HUES48 (cell line): ENCODE measurements at regions not wholly inside any gene's neighbourhood (a gene's known extent, or its start where the extent isn't known, plus 50 kb on each side); places are given as distances from the start of the nearest gene placed in this dataset.

ENCODE experiments used
- H3K27ac ChIP-seq: one replicate; pipeline ENCODE4 v1.7.0; 2013; ENCODE audit warnings: low read depth, low read length, inconsistent platforms
- H3K27me3 ChIP-seq: 2 replicates; pipeline ENCODE4 v1.6.1; 2013; ENCODE audit warnings: mild to moderate bottlenecking, low read length; ENCODE audit not compliant: control insufficient read depth, insufficient read depth
- H3K36me3 ChIP-seq: 2 replicates; pipeline ENCODE4 v1.6.1; 2013; ENCODE audit warnings: low read length; ENCODE audit not compliant: control insufficient read depth, insufficient read depth
- H3K4me1 ChIP-seq: 2 replicates; pipeline ENCODE4 v1.6.1; 2013; ENCODE audit warnings: mild to moderate bottlenecking, low read length; ENCODE audit not compliant: control insufficient read depth, insufficient read depth
- H3K4me3 ChIP-seq: 2 replicates; pipeline ENCODE4 v1.5.1; 2013; ENCODE audit warnings: mild to moderate bottlenecking, low read depth, low read length
- H3K9ac ChIP-seq: 2 replicates; pipeline ENCODE4 v1.6.1; 2013; ENCODE audit warnings: mild to moderate bottlenecking, low read depth, low read length, moderate library complexity
- H3K9me3 ChIP-seq: 2 replicates; pipeline ENCODE4 v1.6.1; 2013; ENCODE audit warnings: low read length; ENCODE audit not compliant: control insufficient read depth, insufficient read depth

- Histone ChIP-seq H3K27me3 (no peaks in the 10 kb centered on the region), H3K9me3 (no peaks in the 10 kb centered on the region), H3K9ac (no peak overlapping the region), H3K27ac (no peak overlapping the region), H3K36me3 (no peaks in the 10 kb centered on the region), H3K4me1 (0 out of 2 replicates have a peak, but pooled peaks cover 6% of the 10 kb centered on the region), H3K4me3 (no peak overlapping the region)
Measured at GRCh38 chr1:29707796-29708195, 471.5 kb downstream of the PTPRU start.

GRCh38 chr1:29706936-29707335 is 470.6 kb downstream of the PTPRU start:
- peak overlapping the region; percentile 65 for H3K4me3 ChIP-seq
- no peaks in the 10 kb centered on the region for H3K27me3 ChIP-seq
- H3K9ac ChIP-seq = no peak overlapping the region
- H3K4me1 ChIP-seq = 0 out of 2 replicates have a peak, but pooled peaks cover 6% of the 10 kb centered on the region
- no peaks in the 10 kb centered on the region for H3K9me3 ChIP-seq
- H3K36me3 ChIP-seq = no peaks in the 10 kb centered on the region
- no peak overlapping the region for H3K27ac ChIP-seq

GRCh38 chr1:29704430-29704829 is 468.1 kb downstream of the PTPRU start:
- Histone ChIP-seq H3K27me3 (no peaks in the 10 kb centered on the region), H3K9ac (no peak overlapping the region), H3K36me3 (no peaks in the 10 kb centered on the region), H3K27ac (no peak overlapping the region), H3K4me3 (no peak overlapping the region), H3K9me3 (no peaks in the 10 kb centered on the region), H3K4me1 (0 out of 2 replicates have a peak, but pooled peaks cover 4% of the 10 kb centered on the region)

GRCh38 chr1:29703596-29704370 is 467.5 kb downstream of the PTPRU start:
- H3K36me3 ChIP-seq = no peaks in the 10 kb centered on the region
- no peak overlapping the region for H3K4me3 ChIP-seq
- H3K27me3 ChIP-seq = no peaks in the 10 kb centered on the region
- H3K9ac ChIP-seq = no peak overlapping the region
- no peaks in the 10 kb centered on the region for H3K9me3 ChIP-seq
- no peak overlapping the region for H3K27ac ChIP-seq
- H3K4me1 ChIP-seq = no peaks in the 10 kb centered on the region

- Histone ChIP-seq H3K9me3 (no peaks in the 10 kb centered on the region), H3K4me1 (no peaks in the 10 kb centered on the region), H3K27me3 (no peaks in the 10 kb centered on the region), H3K4me3 (no peak overlapping the region), H3K9ac (no peak overlapping the region), H3K27ac (no peak overlapping the region), H3K36me3 (no peaks in the 10 kb centered on the region)
Measured at GRCh38 chr1:29700491-29700890, 464.2 kb downstream of the PTPRU start.

- no peaks in the 10 kb centered on the region for H3K36me3 ChIP-seq
- H3K27ac ChIP-seq = no peak overlapping the region
- no peak overlapping the region for H3K9ac ChIP-seq
- no peaks in the 10 kb centered on the region for H3K27me3 ChIP-seq
- no peak overlapping the region for H3K4me3 ChIP-seq
- H3K9me3 ChIP-seq = no peaks in the 10 kb centered on the region
- H3K4me1 ChIP-seq = no peaks in the 10 kb centered on the region
Measured at GRCh38 chr1:29698626-29699025, 462.3 kb downstream of the PTPRU start.

- Histone ChIP-seq H3K9ac (no peak overlapping the region), H3K4me1 (no peaks in the 10 kb centered on the region), H3K4me3 (no peak overlapping the region), H3K36me3 (no peaks in the 10 kb centered on the region), H3K27me3 (no peaks in the 10 kb centered on the region), H3K27ac (no peak overlapping the region), H3K9me3 (no peaks in the 10 kb centered on the region)
Measured at GRCh38 chr1:29698033-29698432, 461.7 kb downstream of the PTPRU start.

GRCh38 chr1:29697391-29697780 is 461.1 kb downstream of the PTPRU start:
- Histone ChIP-seq H3K4me3 (no peak overlapping the region), H3K27ac (no peak overlapping the region), H3K4me1 (no peaks in the 10 kb centered on the region), H3K9ac (no peak overlapping the region), H3K27me3 (no peaks in the 10 kb centered on the region), H3K9me3 (no peaks in the 10 kb centered on the region), H3K36me3 (no peaks in the 10 kb centered on the region)

- no peak overlapping the region for H3K27ac ChIP-seq
- no peak overlapping the region for H3K4me3 ChIP-seq
- H3K27me3 ChIP-seq = no peaks in the 10 kb centered on the region
- H3K9me3 ChIP-seq = no peaks in the 10 kb centered on the region
- H3K9ac ChIP-seq = no peak overlapping the region
- H3K4me1 ChIP-seq = no peaks in the 10 kb centered on the region
- H3K36me3 ChIP-seq = no peaks in the 10 kb centered on the region
Measured at GRCh38 chr1:29696656-29697390, 460.5 kb downstream of the PTPRU start.

GRCh38 chr1:29695803-29696202 is 459.5 kb downstream of the PTPRU start:
- no peaks in the 10 kb centered on the region for H3K36me3 ChIP-seq
- no peak overlapping the region for H3K27ac ChIP-seq
- no peaks in the 10 kb centered on the region for H3K4me1 ChIP-seq
- no peaks in the 10 kb centered on the region for H3K27me3 ChIP-seq
- no peak overlapping the region for H3K9ac ChIP-seq
- H3K4me3 ChIP-seq = no peak overlapping the region
- no peaks in the 10 kb centered on the region for H3K9me3 ChIP-seq

- H3K27me3 ChIP-seq = no peaks in the 10 kb centered on the region
- no peak overlapping the region for H3K4me3 ChIP-seq
- no peak overlapping the region for H3K9ac ChIP-seq
- H3K4me1 ChIP-seq = no peaks in the 10 kb centered on the region
- no peaks in the 10 kb centered on the region for H3K9me3 ChIP-seq
- no peak overlapping the region for H3K27ac ChIP-seq
- no peaks in the 10 kb centered on the region for H3K36me3 ChIP-seq
Measured at GRCh38 chr1:29695036-29695435, 458.7 kb downstream of the PTPRU start.
